SU-DHL-6 (cell line): ENCODE measurements at regions not wholly inside any gene's neighbourhood (a gene's known extent, or its start where the extent isn't known, plus 50 kb on each side); places are given as distances from the start of the nearest gene placed in this dataset.

Experiments
- H2AFZ ChIP-seq: fragments of 200-600 bp; sonication (generic); 2 replicates; pipeline ENCODE4 v1.6.1; 2014; ENCODE audit warnings: low read depth, mild to moderate bottlenecking, moderate library complexity, mixed read lengths, antibody characterized with exemption, low read length; ENCODE audit not compliant: severe bottlenecking
- H3F3A ChIP-seq: fragments of 200-600 bp; shearing (Covaris generic); 2 replicates; pipeline ENCODE4 v1.6.0; 2016; ENCODE audit warnings: antibody characterized with exemption, mild to moderate bottlenecking; ENCODE audit not compliant: insufficient read depth
- H3K27ac ChIP-seq: fragments of 200-600 bp; sonication (generic); 2 replicates; pipeline ENCODE4 v1.5.1; 2016; ENCODE audit warnings: low read depth, mild to moderate bottlenecking, low read length, moderate library complexity, mixed read lengths
- H3K27me3 ChIP-seq: fragments of 200-600 bp; sonication (generic), shearing (Covaris generic); 2 replicates; pipeline ENCODE4 v1.6.0; 2014; ENCODE audit warnings: mild to moderate bottlenecking, low read length
- H3K36me3 ChIP-seq: fragments of 200-600 bp; sonication (generic); 2 replicates; pipeline ENCODE4 v1.6.1; 2014; ENCODE audit warnings: mild to moderate bottlenecking, low read length, mixed read lengths
- H3K4me2 ChIP-seq: fragments of 300-600, 200-600 bp; shearing (Covaris generic), sonication (generic); 2 replicates; pipeline ENCODE4 v1.6.0; 2014; ENCODE audit warnings: low read length, low read depth, mild to moderate bottlenecking; ENCODE audit not compliant: poor library complexity, severe bottlenecking
- H3K4me3 ChIP-seq: fragments of 200-600 bp; sonication (generic); 2 replicates; pipeline ENCODE4 v1.5.1; 2014; ENCODE audit warnings: antibody characterized with exemption, low read length, mild to moderate bottlenecking, mixed read lengths; ENCODE audit not compliant: insufficient read depth, poor library complexity, severe bottlenecking
- H3K79me2 ChIP-seq: fragments of 200-600 bp; sonication (generic); 2 replicates; pipeline ENCODE4 v1.6.1; 2014; ENCODE audit warnings: mild to moderate bottlenecking, low read length, moderate library complexity; ENCODE audit not compliant: insufficient read depth
- H3K9ac ChIP-seq: fragments of 200-600 bp; sonication (generic); 2 replicates; pipeline ENCODE4 v1.7.0; 2014; ENCODE audit warnings: mild to moderate bottlenecking, low read length
- H3K9me2 ChIP-seq: fragments of 200-600 bp; sonication (generic); replicated peaks from 2 replicates; pipeline ENCODE4 v1.6.1; 2014; ENCODE audit warnings: low read length; ENCODE audit not compliant: insufficient read depth
- H3K9me3 ChIP-seq: fragments of 200-600 bp; sonication (generic); 2 replicates; pipeline ENCODE4 v1.6.1; 2014; ENCODE audit warnings: low read length, mixed read lengths; ENCODE audit not compliant: insufficient read depth
- H4K20me1 ChIP-seq: fragments of 200-600 bp; sonication (generic); 2 replicates; pipeline ENCODE4 v1.6.1; 2014; ENCODE audit warnings: low read depth, mild to moderate bottlenecking, antibody characterized with exemption, low read length, moderate library complexity, mixed read lengths
- CTCF ChIP-seq: fragments of 200-600 bp; sonication (generic); IDR thresholded peaks from one replicate; pipeline ENCODE4 v1.5.1; 2017; ENCODE audit warnings: antibody characterized with exemption, mild to moderate bottlenecking, low read length, moderate library complexity; ENCODE audit not compliant: insufficient read depth, poor library complexity, severe bottlenecking
- EZH2phosphoT487 ChIP-seq: fragments of 200-600 bp; sonication (generic), shearing (Covaris generic); conservative IDR thresholded peaks from 2 replicates; pipeline ENCODE4 v1.6.1; 2018; ENCODE audit warnings: mild to moderate bottlenecking, antibody characterized with exemption, low read length, moderate library complexity, mixed read lengths

GRCh38 chr7:142384493-142384922, 126.7 kb upstream of the PRSS58 start:
- no peaks in the 10 kb centered on the region for H3K36me3 ChIP-seq
- no peaks in the 10 kb centered on the region for H3F3A ChIP-seq
- H3K4me3 ChIP-seq = no peak overlapping the region
- H3K9me2 ChIP-seq = no peaks in the 10 kb centered on the region
- no peak overlapping the region for H3K27ac ChIP-seq
- no peaks in the 10 kb centered on the region for H4K20me1 ChIP-seq
- H2AFZ ChIP-seq = no peak overlapping the region
- no peak overlapping the region for H3K4me2 ChIP-seq
- H3K9ac ChIP-seq = no peak overlapping the region
- no peaks in the 10 kb centered on the region for H3K27me3 ChIP-seq
- TF ChIP-seq CTCF (no peak), EZH2phosphoT487 (no peak)
- H3K9me3 ChIP-seq = no peaks in the 10 kb centered on the region
- H3K79me2 ChIP-seq = no peaks in the 10 kb centered on the region

DNA sequence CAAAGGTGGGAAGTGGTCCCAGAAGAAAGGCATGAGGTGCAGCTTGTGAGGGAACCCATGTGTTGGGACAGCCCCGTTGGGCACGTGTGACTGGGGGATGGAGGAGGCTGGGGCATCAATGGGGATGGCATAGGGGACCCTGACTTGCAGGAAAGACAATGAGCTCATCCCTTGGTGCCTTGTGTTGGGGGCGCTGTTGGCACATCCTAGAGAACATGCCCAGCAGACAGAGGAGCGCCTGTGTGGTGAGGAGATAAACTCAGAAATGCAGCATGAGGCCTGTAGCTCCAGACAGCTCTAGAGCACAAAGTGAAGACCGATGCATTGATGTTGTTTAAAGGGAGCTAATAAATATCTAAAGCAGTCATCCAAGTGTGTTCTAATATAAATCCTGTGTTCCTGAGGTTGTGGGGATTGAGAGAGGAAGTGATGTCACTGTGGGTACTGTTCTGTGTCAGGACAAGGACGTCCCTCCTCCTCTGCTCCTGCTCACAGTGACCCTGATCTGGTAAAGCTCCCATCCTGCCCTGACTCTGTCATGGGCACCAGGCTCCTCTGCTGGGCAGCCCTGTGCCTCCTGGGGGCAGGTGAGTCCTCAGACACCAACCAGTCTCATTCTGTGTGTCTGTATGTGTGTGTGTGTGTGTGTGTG, 126.1 kb upstream of the PRSS58 start:
- no peaks in the 10 kb centered on the region for H3K9me3 ChIP-seq
- no peak overlapping the region for H3K27ac ChIP-seq
- H3K79me2 ChIP-seq = no peaks in the 10 kb centered on the region
- no peak overlapping the region for H3K9ac ChIP-seq
- no peaks in the 10 kb centered on the region for H3K9me2 ChIP-seq
- no peak overlapping the region for H3K4me2 ChIP-seq
- no peak for TF ChIP-seq EZH2phosphoT487
- no peak for TF ChIP-seq CTCF
- no peaks in the 10 kb centered on the region for H3K27me3 ChIP-seq
- no peak overlapping the region for H2AFZ ChIP-seq
- no peaks in the 10 kb centered on the region for H3K36me3 ChIP-seq
- H3K4me3 ChIP-seq = no peak overlapping the region
- H3F3A ChIP-seq = no peaks in the 10 kb centered on the region
- H4K20me1 ChIP-seq = no peaks in the 10 kb centered on the region

DNA sequence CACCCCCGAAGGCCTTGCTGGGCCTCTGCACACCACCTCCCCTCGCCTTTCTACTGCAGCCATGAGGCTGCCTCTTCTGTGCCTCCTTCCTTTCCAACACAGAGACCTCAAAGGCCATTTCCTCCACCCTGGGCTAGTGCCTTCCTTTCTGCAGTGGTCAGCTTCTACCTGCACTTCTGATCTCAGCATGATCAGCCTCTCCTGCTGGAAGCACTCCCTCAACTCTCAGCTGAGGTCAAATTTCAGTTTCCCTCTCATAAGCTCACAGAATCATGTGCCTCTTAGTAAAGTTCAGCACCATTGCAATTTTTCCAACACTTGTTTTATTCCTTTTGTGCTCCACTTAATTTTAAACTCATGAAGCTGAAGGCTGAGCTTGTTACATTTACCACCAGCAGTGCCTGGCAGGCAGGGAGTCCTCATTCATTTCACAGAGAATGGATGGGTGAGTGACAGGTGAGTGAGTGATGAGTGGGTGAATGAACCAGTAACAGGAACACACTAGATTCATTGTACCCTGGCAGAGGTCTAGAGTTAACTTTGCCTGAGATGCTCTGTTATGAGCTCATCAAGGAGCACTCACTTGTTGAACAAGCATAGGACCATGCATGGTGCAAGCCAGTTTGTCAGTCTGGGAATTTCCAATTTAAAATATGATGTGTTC, 124.0 kb upstream of the PRSS58 start:
- H3K9me2 ChIP-seq = no peaks in the 10 kb centered on the region
- no peaks in the 10 kb centered on the region for H3K79me2 ChIP-seq
- no peaks in the 10 kb centered on the region for H3K36me3 ChIP-seq
- no peak overlapping the region for H3K9ac ChIP-seq
- no peak overlapping the region for H2AFZ ChIP-seq
- H3K27ac ChIP-seq = no peak overlapping the region
- H4K20me1 ChIP-seq = no peaks in the 10 kb centered on the region
- H3K9me3 ChIP-seq = no peaks in the 10 kb centered on the region
- no peak overlapping the region for H3K4me2 ChIP-seq
- no peak for TF ChIP-seq EZH2phosphoT487
- TF ChIP-seq CTCF = no peak
- H3K27me3 ChIP-seq = no peaks in the 10 kb centered on the region
- H3K4me3 ChIP-seq = no peak overlapping the region
- no peaks in the 10 kb centered on the region for H3F3A ChIP-seq
